Keratinocyte (primary cell): ENCODE measurements at regions not wholly inside any gene's neighbourhood (a gene's known extent, or its start where the extent isn't known, plus 50 kb on each side); places are given as distances from the start of the nearest gene placed in this dataset.
"Not testable (repeated sequence)": the region's sequence is repeated elsewhere in the genome, so short reads cannot be mapped to it uniquely, and the experiment has no call there.

Experiments used
- DNase-seq: peaks from one replicate; pipeline ENCODE4 v3.0.0-alpha.2; 2011; ENCODE audit warnings: low read depth, missing footprints, low spot score
- FAIRE-seq: peaks from 2 replicates; lab custom pipeline; 2011; peaks lifted over from hg19 to GRCh38; lab: Jason Lieb, UNC
- H2AFZ ChIP-seq: 2 replicates; pipeline ENCODE4 v1.6.0; 2012; ENCODE audit warnings: low read length, control low read depth, inconsistent platforms; ENCODE audit not compliant: control insufficient read depth
- H3K27ac ChIP-seq: 2 replicates; pipeline ENCODE4 v1.5.1; 2011; ENCODE audit warnings: low read length; ENCODE audit not compliant: control insufficient read depth, insufficient read depth
- H3K27me3 ChIP-seq: 3 replicates; pipeline ENCODE4 v1.6.0; 2011; ENCODE audit warnings: low read length; ENCODE audit not compliant: control insufficient read depth, insufficient read depth; ENCODE audit errors: extremely low read depth
- H3K36me3 ChIP-seq, 2 experiments: 2 replicates in 1 of 2; 3 replicates in 1 of 2; pipeline ENCODE4 v1.5.1; 2011; ENCODE audit warnings: low read length in 2 of 2, mild to moderate bottlenecking in 1 of 2; ENCODE audit not compliant: control insufficient read depth in 2 of 2, insufficient read depth in 2 of 2; ENCODE audit errors: extremely low read depth in 1 of 2
- H3K4me1 ChIP-seq: 3 replicates; pipeline ENCODE4 v1.5.1; 2011; ENCODE audit warnings: low read length; ENCODE audit not compliant: control insufficient read depth, insufficient read depth; ENCODE audit errors: extremely low read depth
- H3K4me2 ChIP-seq: 3 replicates; pipeline ENCODE4 v1.6.0; 2011; ENCODE audit warnings: low read depth, low read length; ENCODE audit not compliant: control insufficient read depth, insufficient read depth; ENCODE audit errors: extremely low read depth
- H3K4me3 ChIP-seq, 3 experiments: fragments of 200-600 bp in 1 of 3; sonication (generic) in 1 of 3; 2 replicates in 2 of 3; 3 replicates in 1 of 3; pipeline ENCODE4 v1.5.1; 2011 to 2016; ENCODE audit warnings: low read length in 3 of 3, mild to moderate bottlenecking in 3 of 3, control low read depth in 2 of 3, inconsistent platforms in 1 of 3, low read depth in 1 of 3, mixed read lengths in 1 of 3, mixed run types in 1 of 3, moderate library complexity in 1 of 3; ENCODE audit not compliant: control insufficient read depth in 2 of 3, insufficient read depth in 2 of 3; ENCODE audit errors: extremely low read depth in 1 of 3
- H3K79me2 ChIP-seq: 2 replicates; pipeline ENCODE4 v1.6.0; 2012; ENCODE audit warnings: low read length; ENCODE audit not compliant: control insufficient read depth, insufficient read depth
- H3K9ac ChIP-seq: 3 replicates; pipeline ENCODE4 v1.6.0; 2011; ENCODE audit warnings: low read length; ENCODE audit not compliant: control insufficient read depth, insufficient read depth; ENCODE audit errors: extremely low read depth
- H3K9me1 ChIP-seq: 3 replicates; pipeline ENCODE4 v1.6.0; 2011; ENCODE audit warnings: low read length; ENCODE audit not compliant: control insufficient read depth, insufficient read depth; ENCODE audit errors: extremely low read depth
- H3K9me3 ChIP-seq: 2 replicates; pipeline ENCODE4 v1.5.1; 2012; ENCODE audit warnings: low read depth, low read length; ENCODE audit not compliant: control insufficient read depth
- H4K20me1 ChIP-seq: 3 replicates; pipeline ENCODE4 v1.6.0; 2011; ENCODE audit warnings: low read length; ENCODE audit not compliant: control insufficient read depth, insufficient read depth; ENCODE audit errors: extremely low read depth
- EZH2 ChIP-seq: IDR thresholded peaks from one replicate; pipeline ENCODE4 v1.6.1; 2012; ENCODE audit warnings: inconsistent platforms, mild to moderate bottlenecking, low read length, moderate library complexity
- dilution Hi-C: fragments of 300-500 bp; cut with MboI; formaldehyde crosslinking; loops from one replicate; pipeline ENCODE4 v1.7.0; 2020; ENCODE audit warnings: low sequenced_read_pairs; ENCODE audit not compliant: extremely low pct_ligation_motif_present
- TF ChIP-seq, protein P1 (sequence below), 3 experiments: IDR thresholded peaks in 1 of 3; conservative IDR thresholded peaks in 1 of 3; optimal IDR thresholded peaks in 1 of 3; 2 replicates in 2 of 3; 3 replicates in 1 of 3; pipeline versions ENCODE3 to v1.5.1; 2011; ENCODE audit warnings: low read length in 3 of 3, mild to moderate bottlenecking in 3 of 3, moderate library complexity in 2 of 3, control low read depth in 1 of 3, inconsistent platforms in 1 of 3; ENCODE audit not compliant: insufficient read depth in 2 of 3; ENCODE audit errors: extremely low read depth in 1 of 3

DNA sequence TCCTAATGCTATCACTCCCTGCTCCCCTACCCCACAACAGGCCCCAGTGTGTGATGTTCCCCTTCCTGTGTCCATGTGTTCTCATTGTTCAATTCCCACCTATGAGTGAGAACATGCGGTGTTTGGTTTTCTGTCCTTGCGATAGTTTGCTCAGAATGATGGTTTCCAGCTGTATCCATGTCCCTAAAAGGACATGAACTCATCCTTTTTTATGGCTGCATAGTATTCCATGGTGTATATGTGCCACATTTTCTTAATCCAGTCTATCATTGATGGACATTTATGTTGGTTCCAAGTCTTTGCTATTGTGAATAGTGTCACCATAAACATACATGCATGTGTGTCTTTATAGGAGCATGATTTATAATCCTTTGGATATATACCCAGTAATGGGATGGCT is 80.4 kb upstream of the B3GAT1 start:
- H2AFZ ChIP-seq, H3K4me2 ChIP-seq, H3K79me2 ChIP-seq, H4K20me1 ChIP-seq, H3K4me1 ChIP-seq, H3K4me3 ChIP-seq, H3K9me3 ChIP-seq, FAIRE-seq, H3K27ac ChIP-seq, dilution Hi-C loops, H3K9me1 ChIP-seq, DNase-seq, H3K27me3 ChIP-seq, H3K36me3 ChIP-seq, H3K9ac ChIP-seq: not testable (repeated sequence)

DNA sequence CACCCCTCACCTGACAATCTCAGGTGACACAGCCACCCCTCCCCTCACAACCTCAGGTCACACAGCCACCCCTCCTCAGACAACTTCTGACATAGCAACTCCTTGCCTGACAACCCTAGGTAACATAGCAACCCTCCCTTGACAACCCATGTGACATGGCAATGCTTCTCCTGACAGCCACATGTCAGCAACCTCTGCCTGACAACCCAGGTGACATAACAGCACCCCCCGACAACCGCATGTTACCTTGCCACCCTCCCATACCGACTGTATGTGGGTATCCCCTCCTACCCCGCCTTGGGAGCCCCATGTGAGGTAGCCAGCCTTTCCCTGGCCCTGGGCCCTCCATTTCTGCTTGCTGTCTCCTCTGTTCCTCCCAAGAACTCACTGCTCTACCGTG is 77.7 kb upstream of the B3GAT1 start:
- Histone ChIP-seq H4K20me1 (no peaks in the 10 kb centered on the region), H3K27me3 (no peaks in the 10 kb centered on the region), H3K4me2 (no peak overlapping the region), H2AFZ (no peak overlapping the region), H3K9me1 (no peaks in the 10 kb centered on the region), H3K27ac (no peak overlapping the region), H3K4me3 (no peak overlapping the region), H3K36me3 (no peaks in the 10 kb centered on the region), H3K9ac (no peak overlapping the region), H3K4me1 (no peaks in the 10 kb centered on the region), H3K9me3 (peaks cover 3% of the 10 kb centered on the region), H3K79me2 (no peaks in the 10 kb centered on the region)
- FAIRE-seq (no peak), DNase-seq (no peak)
- dilution Hi-C loops = no loop called here
- no peak for TF ChIP-seq EZH2
- TF ChIP-seq, protein P1, sequence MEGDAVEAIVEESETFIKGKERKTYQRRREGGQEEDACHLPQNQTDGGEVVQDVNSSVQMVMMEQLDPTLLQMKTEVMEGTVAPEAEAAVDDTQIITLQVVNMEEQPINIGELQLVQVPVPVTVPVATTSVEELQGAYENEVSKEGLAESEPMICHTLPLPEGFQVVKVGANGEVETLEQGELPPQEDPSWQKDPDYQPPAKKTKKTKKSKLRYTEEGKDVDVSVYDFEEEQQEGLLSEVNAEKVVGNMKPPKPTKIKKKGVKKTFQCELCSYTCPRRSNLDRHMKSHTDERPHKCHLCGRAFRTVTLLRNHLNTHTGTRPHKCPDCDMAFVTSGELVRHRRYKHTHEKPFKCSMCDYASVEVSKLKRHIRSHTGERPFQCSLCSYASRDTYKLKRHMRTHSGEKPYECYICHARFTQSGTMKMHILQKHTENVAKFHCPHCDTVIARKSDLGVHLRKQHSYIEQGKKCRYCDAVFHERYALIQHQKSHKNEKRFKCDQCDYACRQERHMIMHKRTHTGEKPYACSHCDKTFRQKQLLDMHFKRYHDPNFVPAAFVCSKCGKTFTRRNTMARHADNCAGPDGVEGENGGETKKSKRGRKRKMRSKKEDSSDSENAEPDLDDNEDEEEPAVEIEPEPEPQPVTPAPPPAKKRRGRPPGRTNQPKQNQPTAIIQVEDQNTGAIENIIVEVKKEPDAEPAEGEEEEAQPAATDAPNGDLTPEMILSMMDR (optimal IDR thresholded peaks at IDR 0.05 in 1 of 3, IDR thresholded peaks at IDR 0.05 in 1 of 3, conservative IDR thresholded peaks at IDR 0.05 in 1 of 3; ENCODE audit: extremely low read depth in 1 of 3, insufficient read depth in 2 of 3, low read length in 3 of 3) = no peak

DNA sequence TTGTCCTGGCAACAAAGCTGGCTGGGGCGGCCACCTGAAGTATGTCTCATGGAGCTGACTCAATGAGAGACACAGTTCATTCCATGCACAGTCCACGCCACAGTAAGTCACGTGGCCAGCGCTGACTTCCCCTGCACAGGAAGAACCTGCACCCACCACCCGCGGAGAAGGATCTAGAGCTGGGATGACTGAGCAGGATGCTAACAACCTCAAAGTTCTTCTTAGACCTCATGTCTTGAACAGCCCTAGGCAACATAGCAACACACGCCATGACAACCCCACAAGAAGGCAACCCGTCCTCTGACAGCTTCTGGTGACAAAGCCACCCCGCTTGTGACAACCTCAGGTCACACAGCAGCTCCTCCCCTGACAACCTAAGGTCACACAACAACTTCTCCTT is 76.9 kb upstream of the B3GAT1 start:
- FAIRE-seq = no peak
- Histone ChIP-seq H3K9me1 (no peaks in the 10 kb centered on the region), H3K4me3 (no peak overlapping the region), H3K79me2 (no peaks in the 10 kb centered on the region), H3K4me1 (no peaks in the 10 kb centered on the region), H3K9ac (no peak overlapping the region), H3K4me2 (no peak overlapping the region), H2AFZ (no peak overlapping the region), H3K9me3 (peaks cover 3% of the 10 kb centered on the region), H3K36me3 (no peaks in the 10 kb centered on the region), H3K27me3 (no peaks in the 10 kb centered on the region), H3K27ac (no peak overlapping the region), H4K20me1 (no peaks in the 10 kb centered on the region)
- dilution Hi-C loops = no loop called here
- DNase-seq = no peak
- TF ChIP-seq, protein P1 (optimal IDR thresholded peaks at IDR 0.05 in 1 of 3, IDR thresholded peaks at IDR 0.05 in 1 of 3, conservative IDR thresholded peaks at IDR 0.05 in 1 of 3; ENCODE audit: extremely low read depth in 1 of 3, insufficient read depth in 2 of 3, low read length in 3 of 3) = no peak
- TF ChIP-seq EZH2 = no peak
